HG03521 (cell line): ENCODE measurements at regions not wholly inside any gene's neighbourhood (a gene's known extent, or its start where the extent isn't known, plus 50 kb on each side); places are given as distances from the start of the nearest gene placed in this dataset.

Experiments
- ATAC-seq: cut with Tn5 transposase; IDR thresholded peaks from one replicate; pipeline ENCODE4 v1.9.1; 2021; ENCODE audit warnings: mild to moderate bottlenecking, moderate library complexity; ENCODE audit not compliant: unreplicated experiment

DNA sequence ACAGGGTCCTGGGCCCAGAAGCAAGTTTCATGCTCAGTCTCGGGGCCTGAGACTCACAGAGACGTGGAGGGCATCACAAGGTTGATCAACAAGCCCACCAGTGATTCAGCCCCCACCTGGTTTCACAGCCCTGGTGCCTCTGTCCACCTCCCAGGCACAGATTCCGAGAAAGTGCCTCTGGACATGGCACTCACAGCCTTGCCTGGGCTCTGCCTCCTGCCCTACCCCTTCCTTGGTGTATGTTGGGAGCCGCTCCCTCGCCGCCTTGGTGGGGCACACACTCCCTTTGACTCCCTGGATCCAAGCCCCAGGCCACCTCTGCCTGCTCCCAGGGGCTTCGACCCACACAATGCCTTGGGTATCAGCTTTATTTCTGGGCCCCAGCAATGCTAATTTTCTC is 200.8 kb upstream of the PPP2R2D start:
- no peak for ATAC-seq

DNA sequence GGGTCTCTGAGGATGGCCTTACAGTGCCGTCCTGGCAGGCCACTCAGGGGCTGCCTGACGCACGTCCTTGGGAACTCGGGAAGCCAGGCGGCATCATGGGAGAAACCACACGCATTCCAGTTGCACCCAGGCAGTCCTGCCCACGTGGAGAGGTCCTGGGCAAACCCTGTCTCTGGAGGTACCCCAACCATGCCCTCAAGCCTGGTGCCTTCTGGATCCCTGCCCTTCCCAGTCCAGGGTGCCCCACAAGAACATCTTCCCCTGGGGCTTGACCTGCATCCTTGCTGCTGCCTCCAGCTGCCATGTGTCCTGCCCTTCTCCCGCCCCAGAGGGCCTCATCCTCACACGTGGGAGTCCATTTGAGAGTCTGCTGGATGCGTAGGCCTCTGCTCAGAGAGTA is 200.3 kb upstream of the PPP2R2D start:
- no peak for ATAC-seq

DNA sequence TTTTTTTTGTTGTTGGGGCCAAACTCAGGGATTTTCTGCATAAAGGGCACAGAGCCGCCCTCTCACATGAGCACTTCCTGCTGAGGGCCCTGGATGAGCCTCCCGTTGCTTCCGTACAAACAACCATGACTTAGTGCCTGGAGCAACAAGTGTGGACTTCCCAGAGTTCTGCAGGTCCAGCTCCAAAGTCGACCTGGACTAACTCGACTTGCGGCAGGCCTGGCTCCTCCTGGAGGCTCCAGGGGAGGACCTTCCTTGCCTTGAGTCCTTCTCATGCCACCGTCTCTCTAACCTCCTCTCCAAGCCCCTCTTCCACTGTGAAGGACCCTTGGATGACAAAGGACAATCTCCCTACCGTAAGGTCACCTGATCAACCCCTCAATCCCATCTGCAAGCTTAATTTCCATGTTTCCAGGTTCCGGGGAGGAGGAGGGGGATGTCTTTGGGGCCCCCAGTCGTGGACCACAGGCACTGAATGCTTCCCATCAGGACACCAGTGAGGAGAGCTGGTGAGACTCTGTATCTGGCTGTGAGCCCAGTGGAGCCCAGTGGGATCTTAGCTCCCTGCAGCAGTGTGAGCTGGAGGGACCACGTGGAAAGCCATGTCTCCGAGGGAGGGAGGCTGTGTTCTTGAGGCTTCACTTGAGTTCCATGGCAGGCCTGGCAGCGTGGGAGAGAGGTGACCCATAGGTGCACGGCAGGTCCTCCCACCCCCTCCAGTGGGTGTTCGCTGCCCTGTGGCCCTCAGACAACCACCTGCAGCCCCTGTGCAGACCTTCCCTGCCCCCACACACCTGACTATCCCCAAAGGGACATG is 199.5 kb upstream of the PPP2R2D start:
- ATAC-seq: no peak

DNA sequence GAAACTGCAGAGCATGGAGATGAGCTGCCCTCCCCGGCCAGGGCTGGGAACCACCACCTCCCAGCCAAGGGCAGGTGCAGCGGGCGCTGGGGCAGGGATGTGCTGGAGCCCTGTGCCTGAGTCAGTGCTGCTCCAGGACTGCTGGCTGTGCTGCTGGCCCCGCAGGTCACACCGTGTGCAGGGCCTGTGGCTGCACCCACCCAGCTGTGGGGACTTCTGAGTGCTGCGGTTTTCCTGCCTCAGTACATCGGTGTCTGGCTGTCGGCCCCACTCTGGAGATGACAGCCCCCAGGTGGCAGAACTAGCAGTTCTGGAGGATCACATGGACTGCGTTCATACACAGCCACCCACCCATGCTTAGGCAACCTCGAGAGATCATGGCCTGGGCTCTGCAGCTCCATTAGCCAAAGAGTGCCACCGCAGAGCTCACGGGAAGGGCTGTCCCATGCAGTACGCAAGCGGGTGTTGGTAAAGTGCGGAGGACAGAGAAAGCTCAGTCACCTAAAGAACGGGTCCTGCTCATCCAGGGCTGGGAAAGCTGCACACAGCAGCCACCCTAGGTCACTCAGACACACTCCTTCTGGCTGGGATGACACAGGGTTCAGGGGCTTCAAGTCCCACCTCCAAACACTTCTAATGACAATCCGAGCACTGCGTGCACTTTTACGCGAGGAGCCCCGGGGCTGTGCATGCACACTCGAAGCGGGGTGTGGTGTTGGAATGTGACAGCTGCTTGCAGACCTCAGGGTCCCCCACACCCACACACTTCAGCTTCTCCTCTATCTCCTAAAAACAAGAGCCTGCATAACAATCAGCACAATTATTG is 198.1 kb upstream of the PPP2R2D start:
- no peak for ATAC-seq

DNA sequence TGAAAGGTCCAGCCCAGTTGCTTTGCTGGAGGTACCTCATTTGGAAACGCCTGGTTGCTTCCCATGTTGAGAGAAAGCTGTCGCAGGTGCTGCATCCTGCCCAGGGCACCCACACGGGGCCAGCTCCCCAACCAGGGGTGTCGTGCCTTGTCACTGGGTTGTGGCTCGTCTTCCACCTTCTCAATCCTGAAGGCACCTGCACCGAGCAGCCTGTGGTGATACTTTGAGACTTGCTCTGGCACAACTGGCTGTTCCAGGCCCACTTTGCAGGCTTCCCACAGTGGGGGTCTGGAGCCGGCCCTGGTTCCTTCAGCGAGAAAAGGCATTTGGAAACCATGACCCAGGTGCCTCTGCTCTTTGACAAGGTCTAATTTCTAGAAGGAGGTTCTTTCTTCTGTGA is 197.3 kb upstream of the PPP2R2D start:
- ATAC-seq: no peak

DNA sequence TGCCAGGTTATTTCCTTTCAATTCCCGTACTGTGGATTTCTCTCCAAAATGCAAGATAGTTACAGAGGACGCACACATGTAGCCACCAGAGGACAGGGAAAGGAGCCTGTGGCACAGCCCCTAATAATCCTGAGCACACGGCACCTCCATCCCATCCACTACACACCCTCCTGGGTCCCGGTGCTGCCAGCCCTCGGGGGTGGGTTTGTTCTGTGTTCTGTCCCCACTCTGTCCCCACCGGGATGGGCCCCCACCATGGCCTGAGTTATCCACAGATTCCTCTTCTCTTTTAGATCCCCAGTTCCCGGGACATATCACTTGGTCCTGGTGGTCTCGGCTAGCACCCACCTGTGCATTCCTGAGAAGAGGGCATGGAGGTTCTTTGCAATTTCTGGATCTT is 196.9 kb upstream of the PPP2R2D start:
- no peak for ATAC-seq

DNA sequence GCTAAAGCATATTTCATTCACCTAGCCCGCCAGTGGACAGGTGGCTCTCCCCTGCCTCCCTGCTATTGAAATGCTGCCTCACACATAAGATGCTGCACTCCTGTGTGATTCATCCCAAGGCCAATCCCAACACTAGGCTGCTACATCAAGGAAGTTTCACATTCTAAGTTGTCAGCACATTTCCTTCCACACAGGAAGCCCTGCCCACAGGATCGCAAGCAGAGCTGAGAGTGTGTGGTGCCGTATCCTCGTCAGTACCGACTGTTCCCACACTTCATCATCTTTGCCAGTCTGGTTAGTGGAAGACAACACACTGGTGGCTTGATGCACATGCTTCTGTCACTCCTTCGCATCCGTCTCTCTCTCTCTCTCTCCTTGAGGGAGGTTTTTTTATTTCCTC is 194.3 kb upstream of the PPP2R2D start:
- ATAC-seq: no peak

DNA sequence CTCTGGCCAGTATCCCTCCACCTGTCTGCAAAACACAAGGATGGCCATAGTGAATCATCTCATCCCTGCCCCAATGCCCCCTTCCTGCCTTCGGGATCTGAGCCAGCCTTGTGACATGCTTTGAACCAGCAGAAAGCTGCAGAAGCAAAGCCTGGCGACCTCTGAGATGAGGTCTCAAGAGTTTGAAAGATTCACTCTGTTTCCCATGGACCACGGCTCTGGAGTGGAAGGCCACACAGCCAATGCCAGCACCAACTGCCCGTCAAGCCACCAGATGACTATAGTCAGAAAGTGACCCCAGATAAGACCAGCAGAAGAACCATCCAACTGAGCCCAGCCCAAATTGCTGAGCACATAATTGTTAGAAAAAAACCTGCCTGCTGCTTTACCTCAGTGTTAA is 193.9 kb upstream of the PPP2R2D start:
- ATAC-seq: no peak

DNA sequence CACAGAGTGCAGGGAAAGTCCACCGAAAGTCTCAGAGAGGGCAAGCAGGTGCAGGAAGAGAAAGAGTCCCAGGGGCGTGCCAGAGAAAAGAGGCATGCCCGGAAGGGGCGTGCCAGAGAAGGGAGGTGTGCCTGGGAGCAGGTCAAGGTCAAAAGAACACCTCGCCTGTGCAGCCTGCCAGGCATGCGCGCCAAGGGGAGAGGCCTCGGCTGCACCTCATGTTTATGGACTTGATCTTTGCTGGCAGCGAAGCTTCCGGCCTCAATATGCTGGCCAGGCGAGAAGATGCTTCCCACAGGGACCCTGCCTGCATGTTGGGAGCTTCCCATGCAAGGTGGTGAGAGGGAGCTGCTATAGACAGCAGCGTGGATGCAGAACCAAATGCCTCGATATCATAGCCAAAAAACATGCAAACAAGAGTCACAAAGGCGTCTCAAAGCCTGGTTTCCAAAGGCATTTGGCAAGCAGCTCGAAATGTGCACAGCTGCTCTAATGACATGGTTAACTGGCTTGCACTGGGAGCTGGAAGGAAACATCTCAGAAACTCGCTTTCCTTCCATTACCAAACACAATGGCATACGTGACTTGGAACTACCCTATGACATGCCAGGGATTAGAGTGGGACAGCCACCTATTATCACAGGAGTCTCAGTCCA is 192.5 kb upstream of the PPP2R2D start:
- ATAC-seq: no peak

DNA sequence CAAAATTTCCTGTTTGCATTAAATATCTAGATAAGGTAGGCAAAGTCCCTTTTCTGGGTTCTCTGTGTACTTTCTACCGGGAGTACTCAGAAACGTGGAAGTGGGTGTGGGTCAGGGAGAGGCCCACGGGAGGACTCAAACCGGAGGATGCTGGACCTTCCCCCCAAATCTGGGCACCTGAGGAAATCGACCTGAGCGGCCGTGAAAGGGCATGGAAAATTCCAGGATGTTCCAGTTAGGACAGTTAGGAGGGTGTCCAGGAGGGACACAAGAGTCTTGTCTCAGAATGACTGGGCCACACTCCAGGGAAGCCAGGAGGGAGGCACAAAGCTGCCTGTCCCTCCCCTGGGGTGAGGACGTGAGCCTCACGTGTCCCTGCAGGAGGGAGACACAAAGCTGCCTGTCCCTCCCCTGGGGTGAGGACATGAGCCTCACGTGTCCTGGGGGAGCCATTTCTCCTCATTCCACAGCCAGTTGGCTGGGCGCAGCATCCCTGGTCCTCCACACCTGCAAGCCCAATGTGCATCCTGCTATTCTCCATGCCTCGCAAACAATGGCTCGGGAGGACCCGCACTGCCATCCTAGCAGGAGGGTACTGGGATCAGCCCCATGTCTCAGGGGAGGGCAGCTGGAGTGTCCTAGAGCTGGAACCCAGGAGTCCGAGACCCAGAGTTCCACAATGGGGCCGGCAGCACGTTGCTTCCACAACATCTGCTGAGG is 190.5 kb upstream of the PPP2R2D start:
- no peak for ATAC-seq

DNA sequence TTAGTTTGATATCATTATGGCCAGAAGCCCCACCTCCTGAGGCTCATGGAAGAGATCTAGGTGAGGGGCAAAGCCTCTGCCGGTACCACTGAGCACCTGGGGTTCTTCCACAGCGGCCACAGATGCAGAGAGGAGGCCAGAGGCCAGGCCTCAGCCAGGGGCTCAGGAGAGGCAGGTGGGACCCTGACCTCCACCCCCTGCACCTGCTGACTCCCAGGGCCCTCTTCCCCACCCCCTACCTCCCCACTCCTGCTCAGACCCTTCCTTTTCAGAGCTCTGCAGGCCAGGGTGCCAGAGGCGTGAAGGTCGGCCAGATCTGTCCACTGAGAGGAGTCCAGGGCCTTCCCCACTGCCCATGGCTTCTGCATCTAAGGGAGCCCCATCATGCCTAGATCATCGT is 178.7 kb upstream of the PPP2R2D start:
- ATAC-seq: no peak

DNA sequence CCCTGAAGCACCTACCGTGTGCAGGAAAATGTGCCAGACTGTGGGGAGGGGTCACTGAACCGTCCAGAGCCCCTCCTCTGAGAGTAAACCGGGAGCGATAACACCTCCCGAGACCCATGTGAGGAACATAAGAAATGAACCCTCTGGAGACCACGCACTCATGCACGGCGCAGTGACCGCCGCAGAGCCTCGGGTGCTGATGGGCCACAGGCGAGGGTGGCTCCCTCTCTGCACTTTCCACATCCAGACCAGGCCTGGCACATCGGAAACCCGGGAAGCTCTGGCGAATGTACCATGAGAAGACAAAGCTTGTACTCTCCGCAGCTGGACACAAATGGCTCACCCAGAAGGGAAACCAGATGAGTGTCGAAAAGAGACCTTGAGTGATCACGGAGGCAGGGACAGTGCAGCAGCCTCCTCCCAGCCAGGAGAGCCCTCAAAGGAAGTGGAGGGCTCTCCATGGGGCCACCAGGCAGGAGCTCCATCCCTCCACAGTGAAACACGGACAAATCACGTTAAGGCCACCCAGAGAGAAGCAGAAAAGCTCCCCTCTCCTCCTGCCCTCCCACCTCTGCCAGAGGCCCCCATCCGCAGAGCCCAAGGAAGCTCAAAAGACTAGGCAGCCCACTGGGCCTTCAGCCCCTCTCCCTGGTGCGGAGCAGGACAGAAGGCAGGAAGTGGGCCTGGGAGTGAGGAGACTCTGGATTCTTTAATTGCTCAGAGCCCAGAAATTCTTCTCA is 178.1 kb upstream of the PPP2R2D start:
- ATAC-seq: no peak

DNA sequence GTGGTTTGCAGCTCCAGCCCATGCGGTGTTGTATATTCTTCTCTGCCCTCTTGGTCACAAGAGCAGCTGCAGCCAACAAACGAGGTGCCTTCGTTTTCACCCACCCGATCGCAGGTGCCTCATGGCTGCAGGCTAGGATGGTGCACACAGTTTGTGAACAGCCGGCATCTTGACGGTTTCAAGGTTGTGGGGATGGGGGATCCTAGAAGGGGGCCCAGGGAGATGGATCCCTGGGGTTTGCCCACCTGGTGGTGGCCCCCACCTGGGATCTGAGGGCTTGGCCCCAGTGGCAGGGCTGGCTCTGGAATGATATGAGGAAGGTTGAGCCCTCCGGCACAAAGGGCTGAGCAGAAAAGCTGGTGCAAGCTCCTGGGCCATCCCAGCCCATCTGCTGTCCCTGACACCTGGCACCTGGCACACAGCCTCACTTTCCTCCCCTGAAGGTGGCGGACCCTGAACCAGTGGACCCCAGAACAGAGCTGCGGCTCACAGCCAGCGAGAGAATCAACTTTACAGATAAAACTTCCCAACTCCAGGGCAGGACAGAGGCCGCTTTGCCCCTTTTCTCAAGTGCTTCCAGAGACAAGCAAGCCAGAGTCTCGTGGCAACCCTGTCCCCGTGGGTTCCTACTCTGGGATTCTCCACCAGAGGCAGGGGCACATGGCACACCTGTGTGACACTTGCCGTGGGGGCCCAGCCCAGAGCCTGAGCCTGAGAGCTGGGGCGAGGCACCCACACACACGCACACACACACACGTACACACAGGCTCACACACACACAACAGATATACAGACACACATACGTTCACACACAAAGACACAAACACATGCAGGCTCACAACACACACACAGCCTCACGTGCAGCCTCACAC is 177.3 kb upstream of the PPP2R2D start:
- no peak for ATAC-seq

DNA sequence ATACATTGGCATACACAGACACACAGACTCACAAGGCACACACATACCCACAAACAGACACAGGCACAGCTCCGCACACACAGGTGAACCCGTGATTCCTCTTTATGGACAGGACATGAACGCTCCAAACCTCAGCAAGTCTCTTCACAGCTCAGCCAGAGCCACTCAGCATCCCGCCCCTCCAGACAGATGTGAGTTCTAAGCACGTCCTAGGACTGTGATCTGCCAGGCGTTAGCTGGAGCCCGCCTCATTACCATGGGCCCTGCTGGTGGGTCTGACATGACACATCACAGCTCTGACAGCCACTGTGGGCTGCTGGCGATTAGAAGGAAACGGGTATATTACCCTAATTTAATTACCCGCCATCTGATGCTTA is 176.7 kb upstream of the PPP2R2D start:
- no peak for ATAC-seq

DNA sequence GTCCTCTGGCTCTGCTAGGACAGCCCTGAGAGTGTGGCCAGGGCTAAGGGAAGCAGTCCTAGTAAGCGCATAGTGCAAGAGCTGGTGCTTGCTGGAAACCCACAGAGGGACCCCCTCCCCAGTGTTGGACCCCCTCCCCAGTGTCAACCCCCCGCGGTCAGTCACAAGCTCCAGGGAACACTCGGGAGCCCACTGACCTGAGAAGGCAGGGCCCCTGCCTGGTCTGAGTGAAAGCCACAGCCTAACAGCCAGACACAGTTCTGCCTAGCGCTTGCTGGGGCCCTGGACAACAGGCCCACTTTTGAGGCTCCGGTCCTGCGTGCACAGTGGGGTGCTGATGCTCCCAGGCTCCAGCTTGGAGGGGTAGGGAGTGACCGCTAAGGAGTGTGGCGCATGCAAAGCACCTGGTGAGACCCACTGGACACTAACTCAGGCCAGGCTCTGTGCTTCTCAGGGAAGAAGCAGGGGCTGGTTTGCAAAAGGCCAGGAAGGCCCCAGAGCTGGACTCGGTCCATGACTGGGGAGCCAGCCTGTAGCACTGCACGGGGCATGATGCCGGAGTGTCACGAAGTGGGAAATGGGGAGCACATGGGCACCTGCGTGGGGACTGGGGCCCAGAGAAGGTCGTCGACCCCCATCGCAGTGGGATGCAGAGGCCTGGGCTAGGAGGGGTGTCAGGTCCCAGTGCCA is 175.8 kb upstream of the PPP2R2D start:
- ATAC-seq: no peak

DNA sequence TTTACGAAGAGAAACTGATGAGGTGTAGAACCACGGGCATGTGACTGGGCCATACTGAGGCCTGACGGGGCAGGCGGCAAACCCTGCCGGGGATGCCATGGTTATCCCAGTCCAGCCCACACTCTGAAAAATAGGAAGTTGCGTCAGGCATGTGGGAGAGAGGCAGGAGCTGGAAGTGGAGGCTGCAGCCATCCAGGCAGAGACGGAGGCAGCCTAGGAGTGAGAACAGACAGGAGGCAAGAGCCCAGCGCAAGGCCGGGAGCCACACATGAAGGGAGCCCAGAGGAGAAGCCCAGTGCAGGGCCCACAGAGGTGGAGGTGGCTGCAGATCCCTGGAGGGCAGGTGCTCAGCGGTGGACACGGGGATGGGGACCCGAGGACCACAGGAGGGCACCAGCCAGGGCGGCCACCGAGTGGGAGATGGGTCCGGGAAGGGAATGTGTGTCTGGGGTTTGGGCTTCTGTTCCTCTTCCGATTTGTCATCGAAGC is 175.2 kb upstream of the PPP2R2D start:
- no peak for ATAC-seq

DNA sequence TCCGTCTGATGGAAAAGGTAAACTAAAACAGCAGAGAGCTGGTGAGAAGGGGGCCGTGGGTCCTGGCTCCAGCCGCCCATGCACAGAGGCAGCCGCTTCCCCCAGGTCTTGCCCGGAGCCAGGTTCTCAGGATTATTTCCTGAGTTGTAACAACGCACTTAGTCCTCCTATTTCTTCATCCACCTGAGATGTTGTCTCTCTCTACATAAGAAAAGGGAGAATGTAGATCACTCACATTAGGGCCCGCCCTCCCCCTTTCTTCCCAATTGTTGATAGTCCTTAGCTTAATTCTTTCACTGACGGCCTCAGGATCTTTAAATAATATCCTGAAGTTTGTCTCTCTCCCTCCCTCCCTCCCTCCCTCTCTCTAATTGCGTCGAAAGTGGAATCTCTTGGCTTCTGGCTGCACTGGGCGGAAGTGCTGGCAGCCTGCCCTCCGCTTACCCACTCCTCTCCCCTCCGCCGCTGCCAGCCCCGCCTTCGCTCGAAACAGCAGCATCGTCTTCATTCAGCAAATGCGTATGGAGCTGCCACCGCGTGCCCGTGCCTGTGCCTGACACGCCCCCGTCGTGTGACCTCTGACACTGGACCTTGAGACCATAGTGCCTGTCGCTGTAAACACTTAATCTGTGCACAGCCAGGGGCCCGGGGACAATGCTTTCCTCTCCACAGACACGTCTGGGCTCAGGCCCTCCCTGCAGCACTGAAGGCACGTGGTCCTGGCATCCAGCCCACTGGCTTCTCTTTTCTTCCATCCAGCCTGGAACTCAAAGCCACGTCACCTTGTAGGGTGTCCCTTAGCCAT is 174.5 kb upstream of the PPP2R2D start:
- no peak for ATAC-seq

DNA sequence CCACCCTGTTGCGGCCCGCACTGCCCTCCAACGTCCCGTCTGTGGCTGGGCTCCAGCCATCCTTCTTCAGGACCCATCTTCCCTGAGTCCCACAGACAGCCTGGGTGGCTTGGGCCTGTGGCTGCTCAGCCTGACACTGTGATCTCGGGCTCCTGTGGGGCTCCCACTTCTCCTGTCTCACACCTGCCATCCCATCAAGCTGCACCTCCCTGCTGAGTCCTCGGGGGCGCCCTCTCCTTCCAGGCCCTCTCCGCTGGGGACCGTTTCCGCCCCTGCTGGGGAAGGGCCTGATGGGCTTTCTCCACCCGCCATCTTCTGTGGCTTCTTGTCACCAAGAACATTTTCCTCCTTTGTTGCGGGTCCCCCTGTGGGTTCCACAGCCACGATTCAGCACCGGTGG is 173.8 kb upstream of the PPP2R2D start:
- no peak for ATAC-seq
